ENCODE measurements at regions not wholly inside any gene's neighbourhood (a gene's known extent, or its start where the extent isn't known, plus 50 kb on each side); places are given as distances from the start of the nearest gene placed in this dataset.

- Mint-ChIP-seq H3K9me3 (no peaks in the 10 kb centered on the region), H3K4me1 (no peaks in the 10 kb centered on the region), H3K4me3 (no peak overlapping the region), H3K36me3 (no peaks in the 10 kb centered on the region), H3K27ac (no peak overlapping the region), H3K27me3 (peaks cover 5% of the 10 kb centered on the region)
Observed at GRCh38 chr10:28410420-28411135, 107.7 kb upstream of the MPP7 start.

GRCh38 chr10:28411136-28411460 lies 108.2 kb upstream of the MPP7 start:
- H3K9me3 Mint-ChIP-seq, result no peaks in the 10 kb centered on the region
- H3K27me3 Mint-ChIP-seq, result peaks cover 5% of the 10 kb centered on the region
- H3K27ac Mint-ChIP-seq, result no peak overlapping the region
- H3K4me1 Mint-ChIP-seq, result no peaks in the 10 kb centered on the region
- no peak overlapping the region for H3K4me3 Mint-ChIP-seq
- no peaks in the 10 kb centered on the region for H3K36me3 Mint-ChIP-seq

GRCh38 chr10:28411648-28412047 lies 108.8 kb upstream of the MPP7 start:
- Mint-ChIP-seq H3K4me3 (no peak overlapping the region), H3K4me1 (no peaks in the 10 kb centered on the region), H3K9me3 (no peaks in the 10 kb centered on the region), H3K27ac (no peak overlapping the region), H3K27me3 (peaks cover 5% of the 10 kb centered on the region), H3K36me3 (no peaks in the 10 kb centered on the region)

- no peak overlapping the region for H3K4me3 Mint-ChIP-seq
- H3K4me1 Mint-ChIP-seq, result no peaks in the 10 kb centered on the region
- no peak overlapping the region for H3K27ac Mint-ChIP-seq
- H3K9me3 Mint-ChIP-seq, result no peaks in the 10 kb centered on the region
- peaks cover 2% of the 10 kb centered on the region for H3K27me3 Mint-ChIP-seq
- no peaks in the 10 kb centered on the region for H3K36me3 Mint-ChIP-seq
Observed at GRCh38 chr10:28418069-28418468, 114.8 kb upstream of the WAC start.

DNA sequence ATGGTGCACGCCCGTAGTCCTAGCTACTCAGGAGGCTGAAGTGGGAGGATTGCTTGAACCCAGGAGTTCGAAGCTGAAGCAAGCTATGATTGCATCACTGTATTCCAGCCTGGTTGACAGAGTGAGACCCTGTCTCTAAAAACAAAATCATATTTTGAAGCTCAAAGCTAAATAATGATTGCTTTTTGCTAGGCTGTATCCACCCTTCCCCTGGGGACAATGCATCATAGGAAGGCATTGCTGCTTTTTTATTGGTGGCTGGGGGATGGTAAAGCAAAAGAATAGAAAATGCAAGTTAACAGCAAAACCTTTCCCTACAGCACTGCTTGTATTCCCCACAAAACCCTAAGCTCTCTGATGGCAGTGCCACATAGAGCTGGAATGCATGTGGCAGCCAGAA lies 107.5 kb upstream of the WAC start:
- H3K36me3 Mint-ChIP-seq, result peaks cover under 1% of the 10 kb centered on the region
- no peak overlapping the region for H3K4me3 Mint-ChIP-seq
- no peaks in the 10 kb centered on the region for H3K9me3 Mint-ChIP-seq
- H3K4me1 Mint-ChIP-seq, result no peaks in the 10 kb centered on the region
- no peaks in the 10 kb centered on the region for H3K27me3 Mint-ChIP-seq
- H3K27ac Mint-ChIP-seq, result no peak overlapping the region

GRCh38 chr10:28426392-28427159 lies 106.3 kb upstream of the WAC start:
- Mint-ChIP-seq H3K36me3 (peaks cover 2% of the 10 kb centered on the region), H3K27ac (no peak overlapping the region), H3K4me1 (no peaks in the 10 kb centered on the region), H3K27me3 (no peaks in the 10 kb centered on the region), H3K4me3 (no peak overlapping the region), H3K9me3 (no peaks in the 10 kb centered on the region)

DNA sequence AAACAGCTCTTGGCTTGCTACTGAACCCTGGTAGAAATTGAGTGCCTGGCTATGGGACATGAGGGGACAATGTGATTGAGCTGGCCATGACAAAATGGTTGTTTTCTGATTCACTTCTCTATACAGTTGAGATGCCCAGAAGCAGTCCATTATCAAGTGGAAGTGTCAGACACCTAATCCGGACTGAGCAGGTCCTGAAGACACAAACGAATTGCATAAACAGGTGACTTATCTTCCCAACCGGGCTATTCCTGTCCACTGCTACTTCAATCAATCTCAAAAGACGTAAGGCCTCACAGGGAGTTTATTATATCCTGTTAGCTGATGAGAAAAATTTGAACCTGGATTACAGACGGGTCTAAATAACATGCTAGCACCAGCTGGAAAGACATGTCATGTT lies 105.5 kb upstream of the WAC start:
- Mint-ChIP-seq H3K4me3 (no peak overlapping the region), H3K4me1 (peaks cover 6% of the 10 kb centered on the region), H3K36me3 (peaks cover 2% of the 10 kb centered on the region), H3K27ac (no peak overlapping the region), H3K9me3 (no peaks in the 10 kb centered on the region), H3K27me3 (no peaks in the 10 kb centered on the region)

GRCh38 chr10:28429045-28429444 lies 103.9 kb upstream of the WAC start:
- no peaks in the 10 kb centered on the region for H3K27me3 Mint-ChIP-seq
- no peak overlapping the region for H3K4me3 Mint-ChIP-seq
- no peaks in the 10 kb centered on the region for H3K9me3 Mint-ChIP-seq
- no peak overlapping the region for H3K27ac Mint-ChIP-seq
- peaks cover 2% of the 10 kb centered on the region for H3K36me3 Mint-ChIP-seq
- peaks cover 8% of the 10 kb centered on the region for H3K4me1 Mint-ChIP-seq

GRCh38 chr10:28429573-28430216 lies 103.2 kb upstream of the WAC start:
- Mint-ChIP-seq H3K36me3 (peaks cover 2% of the 10 kb centered on the region), H3K4me3 (no peak overlapping the region), H3K27me3 (no peaks in the 10 kb centered on the region), H3K27ac (no peak overlapping the region), H3K4me1 (peaks cover 8% of the 10 kb centered on the region), H3K9me3 (no peaks in the 10 kb centered on the region)

- peaks cover 2% of the 10 kb centered on the region for H3K36me3 Mint-ChIP-seq
- no peak overlapping the region for H3K27ac Mint-ChIP-seq
- no peaks in the 10 kb centered on the region for H3K9me3 Mint-ChIP-seq
- H3K4me1 Mint-ChIP-seq, result peaks cover 8% of the 10 kb centered on the region
- no peak overlapping the region for H3K4me3 Mint-ChIP-seq
- H3K27me3 Mint-ChIP-seq, result no peaks in the 10 kb centered on the region
Observed at GRCh38 chr10:28431139-28431538, 101.8 kb upstream of the WAC start.

DNA sequence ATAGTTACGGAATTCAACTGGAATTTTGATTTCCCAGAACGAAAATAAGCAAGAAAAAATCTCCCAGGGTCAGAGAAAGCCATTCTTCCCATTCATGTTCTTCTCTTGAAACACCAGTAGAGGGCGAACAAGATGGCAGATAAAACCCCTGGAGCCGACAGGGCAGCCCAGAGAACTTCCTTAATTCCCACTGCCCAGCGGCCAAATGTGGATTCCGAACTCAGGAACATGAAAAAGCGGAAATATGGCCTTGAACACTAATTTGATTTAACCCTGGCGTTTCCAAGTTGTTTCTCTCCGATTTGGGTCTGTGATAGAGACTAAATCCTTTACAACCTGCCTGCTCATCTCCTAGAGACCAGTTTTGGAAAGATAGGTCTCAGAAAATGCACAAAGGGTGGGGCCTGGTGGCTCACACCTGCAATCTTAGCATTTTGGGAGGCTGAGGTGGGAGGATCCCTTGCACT lies 100.7 kb upstream of the WAC start:
- H3K36me3 Mint-ChIP-seq, result peaks cover 2% of the 10 kb centered on the region
- H3K4me3 Mint-ChIP-seq, result peak overlapping the region; percentile 64
- H3K4me1 Mint-ChIP-seq, result peaks cover 8% of the 10 kb centered on the region
- no peaks in the 10 kb centered on the region for H3K9me3 Mint-ChIP-seq
- H3K27ac Mint-ChIP-seq, result no peak overlapping the region
- no peaks in the 10 kb centered on the region for H3K27me3 Mint-ChIP-seq

- Mint-ChIP-seq H3K36me3 (peaks cover 2% of the 10 kb centered on the region), H3K4me3 (no peak overlapping the region), H3K27ac (no peak overlapping the region), H3K4me1 (peaks cover 8% of the 10 kb centered on the region), H3K27me3 (peaks cover 4% of the 10 kb centered on the region), H3K9me3 (no peaks in the 10 kb centered on the region)
Observed at GRCh38 chr10:28434063-28434462, 98.9 kb upstream of the WAC start.

DNA sequence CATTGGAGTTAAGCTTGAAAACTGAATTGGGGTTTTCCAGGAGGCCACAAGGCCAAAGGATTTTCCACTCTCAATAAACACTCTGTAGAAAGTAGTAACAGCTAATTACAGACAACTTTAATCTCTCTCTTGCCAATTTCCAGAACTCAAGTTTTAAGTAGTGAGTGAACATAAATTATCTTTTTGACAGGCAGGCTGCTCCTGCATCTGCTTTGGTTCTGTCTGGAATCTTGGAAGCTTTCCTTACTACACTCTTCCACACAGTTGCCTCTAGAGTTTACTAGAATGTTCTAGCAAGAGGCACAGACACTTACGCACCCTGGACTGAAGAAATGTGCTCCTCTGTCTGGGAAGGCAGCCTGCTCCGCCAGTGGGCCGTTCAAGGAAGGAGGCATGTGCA lies 90.5 kb upstream of the WAC start:
- Mint-ChIP-seq H3K4me1 (no peaks in the 10 kb centered on the region), H3K4me3 (no peak overlapping the region), H3K27me3 (peaks cover 4% of the 10 kb centered on the region), H3K27ac (no peak overlapping the region), H3K36me3 (no peaks in the 10 kb centered on the region), H3K9me3 (no peaks in the 10 kb centered on the region)

GRCh38 chr10:28444031-28444430 lies 88.9 kb upstream of the WAC start:
- H3K9me3 Mint-ChIP-seq, result no peaks in the 10 kb centered on the region
- no peaks in the 10 kb centered on the region for H3K27me3 Mint-ChIP-seq
- no peaks in the 10 kb centered on the region for H3K36me3 Mint-ChIP-seq
- no peaks in the 10 kb centered on the region for H3K4me1 Mint-ChIP-seq
- no peak overlapping the region for H3K27ac Mint-ChIP-seq
- H3K4me3 Mint-ChIP-seq, result no peak overlapping the region

- Mint-ChIP-seq H3K4me3 (no peak overlapping the region), H3K36me3 (no peaks in the 10 kb centered on the region), H3K4me1 (no peaks in the 10 kb centered on the region), H3K27ac (no peak overlapping the region), H3K27me3 (peaks cover 4% of the 10 kb centered on the region), H3K9me3 (no peaks in the 10 kb centered on the region)
Observed at GRCh38 chr10:28445516-28445915, 87.4 kb upstream of the WAC start.

DNA sequence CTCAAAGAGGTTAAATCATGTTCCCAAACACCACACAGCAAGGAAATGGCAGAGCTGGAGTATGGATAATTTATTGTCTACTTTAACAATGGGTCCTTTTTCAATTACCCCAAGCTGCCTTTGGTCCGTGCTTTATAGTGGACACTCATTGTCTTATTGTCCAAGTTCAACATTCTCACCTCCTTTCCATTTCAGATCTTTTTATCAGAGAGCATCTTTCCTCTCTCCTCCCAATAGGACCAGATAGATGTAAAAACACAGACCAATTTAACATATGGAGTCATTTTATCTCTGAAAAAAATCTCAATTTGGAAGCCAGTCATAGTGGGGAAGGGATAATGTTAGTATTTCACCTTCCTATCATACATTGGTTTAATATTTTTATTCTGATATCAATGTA lies 83.5 kb upstream of the WAC start:
- H3K4me1 Mint-ChIP-seq, result no peaks in the 10 kb centered on the region
- no peaks in the 10 kb centered on the region for H3K36me3 Mint-ChIP-seq
- H3K27ac Mint-ChIP-seq, result no peak overlapping the region
- H3K27me3 Mint-ChIP-seq, result peaks cover 11% of the 10 kb centered on the region
- H3K4me3 Mint-ChIP-seq, result no peak overlapping the region
- no peaks in the 10 kb centered on the region for H3K9me3 Mint-ChIP-seq
